ENCODE measurements at regions not wholly inside any gene's neighbourhood (a gene's known extent, or its start where the extent isn't known, plus 50 kb on each side); places are given as distances from the start of the nearest gene placed in this dataset.

GRCh38 chr3:82960379-82960778 is 1198.9 kb upstream of the GBE1 start:
- no peak for DNase-seq (ENCODE audit: low spot score)
- intact Hi-C loops (cut with DNase I) = no loop called here

DNA sequence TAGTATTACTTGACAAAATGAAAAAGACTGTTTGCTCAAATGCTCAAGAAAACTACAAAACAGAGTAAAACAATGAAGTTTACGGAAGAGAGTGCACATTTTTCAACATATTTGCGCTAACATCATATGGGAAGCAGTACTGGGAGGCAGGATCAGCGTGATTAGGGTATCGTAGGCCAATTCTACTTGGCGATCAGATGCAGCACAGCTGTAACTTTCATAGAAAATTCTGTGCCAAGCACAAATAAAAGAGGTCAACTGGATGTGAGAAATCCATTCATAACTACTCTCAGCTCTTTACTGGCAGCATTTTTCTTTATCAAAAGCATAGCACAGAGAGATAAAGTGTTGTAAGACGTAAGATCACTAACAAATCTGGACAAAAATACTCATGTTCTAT is 1196.3 kb upstream of the GBE1 start:
- intact Hi-C loops (cut with DNase I) = no loop called here
- no peak for DNase-seq (ENCODE audit: low spot score)

DNA sequence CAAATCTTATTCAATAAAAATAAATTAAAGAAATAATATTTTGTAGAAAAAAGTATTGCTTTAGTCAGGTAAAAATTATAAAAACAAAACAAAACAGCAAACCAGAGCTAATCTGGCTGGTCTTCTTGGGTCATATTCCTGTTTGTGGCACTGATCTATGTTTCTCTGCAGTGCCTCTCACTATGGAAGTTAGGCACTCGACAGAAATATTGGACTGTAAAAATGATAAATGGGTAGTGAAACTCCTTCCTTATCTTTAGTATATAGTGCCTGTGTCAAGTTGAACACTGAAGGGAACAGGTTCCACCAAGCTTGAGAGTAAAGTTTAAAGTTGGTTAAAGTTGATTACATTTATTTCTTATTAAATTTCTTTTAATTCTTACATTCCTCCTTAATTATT is 1195.6 kb upstream of the GBE1 start:
- intact Hi-C loops (cut with DNase I) = no loop called here
- no peak for DNase-seq (ENCODE audit: low spot score)

DNA sequence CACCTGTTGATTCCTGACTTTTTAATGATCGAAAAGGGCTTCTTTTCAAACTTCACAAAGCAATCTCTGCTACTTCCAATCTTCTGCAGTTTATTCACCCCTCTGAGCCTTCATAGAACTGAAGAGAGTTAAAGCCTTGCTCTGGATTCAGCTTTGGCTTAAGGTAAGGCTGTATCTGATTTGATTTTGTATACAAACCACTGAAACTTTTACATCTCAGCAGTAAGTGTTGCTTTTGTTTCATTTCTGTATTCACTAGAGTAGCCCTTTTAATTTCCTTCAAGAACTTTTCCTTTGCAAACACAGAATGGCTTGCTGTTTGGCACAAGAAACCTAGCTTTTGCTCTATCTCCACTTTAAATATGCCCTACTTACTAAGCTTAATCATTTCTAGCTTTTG is 1193.0 kb upstream of the GBE1 start:
- no peak for DNase-seq (ENCODE audit: low spot score)
- intact Hi-C loops (cut with DNase I) = no loop called here

- intact Hi-C loops (cut with DNase I) = no loop called here
- no peak for DNase-seq (ENCODE audit: low spot score)
Measured at GRCh38 chr3:82942041-82942440, 1180.6 kb upstream of the GBE1 start.

- DNase-seq (ENCODE audit: low spot score) = peak; percentile 56
- intact Hi-C loops (cut with DNase I) = no loop called here
Measured at GRCh38 chr3:82940124-82940523, 1178.7 kb upstream of the GBE1 start.

GRCh38 chr3:82939491-82940097 is 1178.1 kb upstream of the GBE1 start:
- peak; percentile 56 for DNase-seq (ENCODE audit: low spot score)
- intact Hi-C loops (cut with DNase I) = no loop called here

- DNase-seq (ENCODE audit: low spot score) = peak; percentile 64
- intact Hi-C loops (cut with DNase I) = no loop called here
Measured at GRCh38 chr3:82938821-82939328, 1177.4 kb upstream of the GBE1 start.

DNA sequence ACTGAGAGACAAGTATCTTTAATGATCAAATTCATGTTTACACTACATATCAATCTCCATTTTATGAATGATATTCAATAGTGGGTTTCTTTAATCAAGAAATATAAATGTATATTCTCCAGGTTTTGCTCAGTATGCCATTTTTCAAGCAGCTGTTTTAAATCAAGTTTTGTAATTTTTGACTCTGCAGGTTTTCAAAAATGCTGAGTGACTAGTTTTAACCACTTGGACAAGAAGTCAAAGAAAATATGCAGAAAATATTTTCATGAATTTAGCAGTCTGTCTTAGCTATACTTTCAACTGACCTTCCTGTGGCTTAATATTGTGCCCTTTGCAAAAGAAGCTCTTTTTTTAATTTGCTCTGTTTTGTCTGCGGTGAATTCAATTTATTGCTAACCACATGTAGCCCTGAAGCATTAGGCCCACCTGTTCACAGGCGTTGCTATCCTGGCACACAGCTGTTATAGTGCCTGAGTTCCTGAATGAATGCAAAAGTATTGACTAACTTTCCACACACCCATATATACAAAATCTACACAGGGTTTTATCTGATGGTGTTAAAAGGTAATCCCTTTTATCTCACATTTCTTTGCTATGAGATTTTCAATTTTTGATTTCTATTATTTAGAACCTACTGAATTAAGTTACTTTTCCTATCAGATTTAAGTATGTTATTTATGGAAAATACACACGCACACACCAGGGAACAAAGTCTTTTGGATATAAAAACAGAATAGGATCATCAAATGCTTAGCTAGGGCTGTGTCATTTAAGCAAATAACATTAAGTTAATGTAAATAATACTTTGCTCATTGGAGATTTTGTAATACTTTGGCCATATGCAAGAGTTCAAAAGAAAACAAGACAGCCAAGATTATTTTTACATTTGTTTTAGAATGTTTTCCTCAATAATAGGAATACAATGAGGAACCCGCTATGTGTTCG is 1166.1 kb upstream of the GBE1 start:
- no peak for DNase-seq (ENCODE audit: low spot score)
- intact Hi-C loops (cut with DNase I) = no loop called here

GRCh38 chr3:82891028-82891427 is 1129.6 kb upstream of the GBE1 start:
- intact Hi-C loops (cut with DNase I) = no loop called here
- no peak for DNase-seq (ENCODE audit: low spot score)

GRCh38 chr3:82883072-82883471 is 1121.6 kb upstream of the GBE1 start:
- intact Hi-C loops (cut with DNase I) = no loop called here
- DNase-seq (ENCODE audit: low spot score) = no peak

- intact Hi-C loops (cut with DNase I) = no loop called here
Measured at GRCh38 chr3:82875401-82875800, 1114.0 kb upstream of the GBE1 start.

GRCh38 chr3:82839871-82840270 is 1078.4 kb upstream of the GBE1 start:
- intact Hi-C loops (cut with DNase I) = no loop called here
- no peak for DNase-seq (ENCODE audit: low spot score)

More at GRCh38 chr3:82875401-82875800, 1114.0 kb upstream of the GBE1 start:
- DNase-seq (ENCODE audit: low spot score) = no peak

GRCh38 chr3:82834098-82834497 is 1072.7 kb upstream of the GBE1 start:
- intact Hi-C loops (cut with DNase I) = no loop called here
- DNase-seq (ENCODE audit: low spot score) = no peak

DNA sequence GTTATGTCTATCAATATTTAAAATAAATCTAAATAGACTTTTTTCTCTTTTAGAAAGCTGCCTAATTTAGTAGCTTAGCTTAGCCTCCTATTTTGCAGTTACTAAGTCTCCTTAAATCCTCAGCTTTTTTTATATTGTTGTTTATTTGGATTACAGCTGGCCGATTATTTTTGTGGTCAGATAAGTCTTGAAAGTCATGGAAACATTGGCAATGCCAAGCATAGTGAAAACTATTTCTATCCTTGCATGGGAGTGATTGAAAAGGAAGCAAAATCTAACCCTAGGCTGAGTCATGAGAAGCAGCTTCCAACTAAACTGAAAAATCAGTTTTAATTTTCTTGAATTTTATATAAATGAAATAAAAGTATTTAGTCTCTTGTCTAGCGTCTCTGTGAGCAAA is 1063.0 kb upstream of the GBE1 start:
- no peak for DNase-seq (ENCODE audit: low spot score)
- intact Hi-C loops (cut with DNase I) = no loop called here

- no peak for DNase-seq (ENCODE audit: low spot score)
- intact Hi-C loops (cut with DNase I) = no loop called here
Measured at GRCh38 chr3:82816086-82816485, 1054.6 kb upstream of the GBE1 start.

- intact Hi-C loops (cut with DNase I) = no loop called here
- peak; percentile 67 for DNase-seq (ENCODE audit: low spot score)
Measured at GRCh38 chr3:82815417-82816058, 1054.1 kb upstream of the GBE1 start.

GRCh38 chr3:82814660-82815059 is 1053.2 kb upstream of the GBE1 start:
- DNase-seq (ENCODE audit: low spot score) = no peak

GRCh38 chr3:82807781-82808180 is 1046.3 kb upstream of the GBE1 start:
- peak; percentile 76 for DNase-seq (ENCODE audit: low spot score)
- intact Hi-C loops (cut with DNase I) = no loop called here

More at GRCh38 chr3:82814660-82815059, 1053.2 kb upstream of the GBE1 start:
- intact Hi-C loops (cut with DNase I) = no loop called here

DNA sequence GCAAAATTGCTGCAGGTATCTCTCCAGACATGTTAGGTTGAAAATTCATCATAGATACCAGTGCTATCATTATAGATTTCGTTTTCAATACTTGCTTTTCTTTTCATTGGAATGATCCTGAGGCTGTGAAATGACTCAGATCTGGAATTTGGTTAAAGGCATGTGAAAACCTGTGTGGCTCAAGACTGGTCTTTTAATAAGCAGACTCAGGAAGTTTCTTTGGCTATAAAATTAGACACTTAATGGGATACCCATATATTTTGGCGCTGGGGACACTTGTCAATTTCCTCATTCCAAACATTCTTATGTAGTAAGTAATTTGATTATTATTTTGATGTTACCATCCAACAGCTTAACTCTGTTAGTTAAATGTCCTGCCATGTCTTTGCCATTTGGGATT is 1041.1 kb upstream of the GBE1 start:
- intact Hi-C loops (cut with DNase I) = no loop called here
- no peak for DNase-seq (ENCODE audit: low spot score)
